ENCODE measurements at regions not wholly inside any gene's neighbourhood (a gene's known extent, or its start where the extent isn't known, plus 50 kb on each side); places are given as distances from the start of the nearest gene placed in this dataset.

GRCh38 chr7:157061979-157062378, 51.5 kb upstream of the MNX1 start:
- TF ChIP-seq FOXM1 (IDR thresholded peaks at IDR 0.05; ENCODE audit: borderline replicate concordance) (no peak), SUZ12 (IDR thresholded peaks at IDR 0.05) (no peak), FOXK2 (IDR thresholded peaks at IDR 0.05) (no peak), SP1 (IDR thresholded peaks at IDR 0.05) (no peak), BHLHE40 (IDR thresholded peaks at IDR 0.05; ENCODE audit: borderline replicate concordance) (no peak), CTBP1 (IDR thresholded peaks at IDR 0.05; ENCODE audit: borderline replicate concordance) (no peak), ARNT (IDR thresholded peaks at IDR 0.05) (no peak), NFRKB (IDR thresholded peaks at IDR 0.05) (no peak), ELF4 (IDR thresholded peaks at IDR 0.05) (no peak), HDGF (IDR thresholded peaks at IDR 0.05; ENCODE audit: borderline replicate concordance) (no peak), LEF1 (IDR thresholded peaks at IDR 0.05; ENCODE audit: borderline replicate concordance) (no peak), ZNF384 (IDR thresholded peaks at IDR 0.05) (no peak), L3MBTL2 (conservative IDR thresholded peaks at IDR 0.05) (no peak), TARDBP (IDR thresholded peaks at IDR 0.05) (no peak), FOXA1 (IDR thresholded peaks at IDR 0.05) (no peak)
- no peak for DNase-seq (ENCODE audit: extremely low spot score)
- CTCF ChIA-PET, result no interaction called here
- POLR2A ChIA-PET, result no interaction called here

DNA sequence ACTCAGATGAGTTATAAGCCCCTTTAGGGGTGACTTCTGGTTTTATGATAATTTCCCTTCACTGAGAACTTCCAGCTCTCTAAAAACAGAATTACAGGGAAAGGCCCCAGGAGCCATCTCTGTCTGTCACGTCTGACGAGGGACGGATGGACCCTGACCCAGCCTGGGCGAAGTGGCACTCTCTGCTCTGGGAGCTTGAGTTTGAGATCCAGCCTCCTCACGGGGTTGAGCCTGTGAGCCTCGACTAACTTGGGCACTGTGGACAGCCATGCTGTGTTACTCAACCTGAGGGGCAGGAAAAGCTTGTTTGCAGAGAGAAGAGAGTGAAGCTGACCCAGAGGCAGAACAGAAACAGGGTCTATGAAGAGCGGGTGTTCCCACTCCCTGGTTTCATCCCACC, 54.6 kb upstream of the MNX1 start:
- no peak for TF ChIP-seq ELF4 (IDR thresholded peaks at IDR 0.05)
- ChIA-PET CTCF (no interaction called here), POLR2A (no interaction called here)
- no peak for DNase-seq (ENCODE audit: extremely low spot score)

GRCh38 chr7:157072361-157072760, 61.9 kb upstream of the MNX1 start:
- POLR2A ChIA-PET, result interaction anchor here (0.9 kb wide), 1 partner anchor 27 kb away, joined by 3 read pairs; no protein-coding TSS in a partner anchor
- CTCF ChIA-PET, result interaction anchor here (0.6 kb wide), 2 partner anchors 19 to 49 kb away, joined by 3 to 4 read pairs; no protein-coding TSS in a partner anchor
- TF ChIP-seq ARNT (IDR thresholded peaks at IDR 0.05), result no peak
- no peak for TF ChIP-seq L3MBTL2 (conservative IDR thresholded peaks at IDR 0.05)
- TF ChIP-seq LEF1 (IDR thresholded peaks at IDR 0.05; ENCODE audit: borderline replicate concordance), result no peak
- no peak for TF ChIP-seq CTBP1 (IDR thresholded peaks at IDR 0.05; ENCODE audit: borderline replicate concordance)
- TF ChIP-seq TARDBP (IDR thresholded peaks at IDR 0.05), result no peak
- TF ChIP-seq NFRKB (IDR thresholded peaks at IDR 0.05), result no peak
- TF ChIP-seq FOXA1 (IDR thresholded peaks at IDR 0.05), result no peak
- no peak for TF ChIP-seq SUZ12 (IDR thresholded peaks at IDR 0.05)
- TF ChIP-seq, protein P1, sequence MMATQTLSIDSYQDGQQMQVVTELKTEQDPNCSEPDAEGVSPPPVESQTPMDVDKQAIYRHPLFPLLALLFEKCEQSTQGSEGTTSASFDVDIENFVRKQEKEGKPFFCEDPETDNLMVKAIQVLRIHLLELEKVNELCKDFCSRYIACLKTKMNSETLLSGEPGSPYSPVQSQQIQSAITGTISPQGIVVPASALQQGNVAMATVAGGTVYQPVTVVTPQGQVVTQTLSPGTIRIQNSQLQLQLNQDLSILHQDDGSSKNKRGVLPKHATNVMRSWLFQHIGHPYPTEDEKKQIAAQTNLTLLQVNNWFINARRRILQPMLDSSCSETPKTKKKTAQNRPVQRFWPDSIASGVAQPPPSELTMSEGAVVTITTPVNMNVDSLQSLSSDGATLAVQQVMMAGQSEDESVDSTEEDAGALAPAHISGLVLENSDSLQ (IDR thresholded peaks at IDR 0.05), result no peak
- TF ChIP-seq BHLHE40 (IDR thresholded peaks at IDR 0.05; ENCODE audit: borderline replicate concordance), result no peak
- no peak for TF ChIP-seq FOXK2 (IDR thresholded peaks at IDR 0.05)
- no peak for TF ChIP-seq HDGF (IDR thresholded peaks at IDR 0.05; ENCODE audit: borderline replicate concordance)
- TF ChIP-seq SP1 (IDR thresholded peaks at IDR 0.05), result no peak
- no peak for TF ChIP-seq ELF4 (IDR thresholded peaks at IDR 0.05)
- no peak for TF ChIP-seq FOXM1 (IDR thresholded peaks at IDR 0.05; ENCODE audit: borderline replicate concordance)
- no peak for TF ChIP-seq ZNF384 (IDR thresholded peaks at IDR 0.05)
- DNase-seq (ENCODE audit: extremely low spot score), result no peak

DNA sequence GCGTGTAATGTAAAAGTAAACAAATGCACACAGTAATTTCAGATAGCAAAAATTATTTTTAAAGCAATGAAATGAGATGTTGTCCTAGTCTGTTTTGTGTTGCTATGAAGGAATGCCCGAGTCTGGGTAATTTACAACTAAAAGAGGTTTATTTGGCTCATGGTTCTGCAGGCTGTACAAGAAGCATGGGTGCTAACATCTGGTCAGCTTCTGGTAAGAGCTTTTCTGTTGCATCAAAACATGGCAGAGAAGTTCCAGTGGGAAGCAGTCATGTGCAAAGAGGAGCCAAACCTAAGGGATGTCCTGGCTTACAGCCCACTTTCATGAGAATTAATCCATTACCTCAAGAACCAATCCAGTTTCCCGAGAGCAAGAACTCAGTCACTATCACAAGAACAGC, 62.9 kb upstream of the MNX1 start:
- CTCF ChIA-PET, result no interaction called here
- no peak for TF ChIP-seq ZNF384 (IDR thresholded peaks at IDR 0.05)
- TF ChIP-seq FOXM1 (IDR thresholded peaks at IDR 0.05; ENCODE audit: borderline replicate concordance), result no peak
- TF ChIP-seq, protein P1 (IDR thresholded peaks at IDR 0.05), result no peak
- TF ChIP-seq FOXK2 (IDR thresholded peaks at IDR 0.05), result no peak
- TF ChIP-seq CTBP1 (IDR thresholded peaks at IDR 0.05; ENCODE audit: borderline replicate concordance), result no peak
- no peak for TF ChIP-seq L3MBTL2 (conservative IDR thresholded peaks at IDR 0.05)
- TF ChIP-seq HDGF (IDR thresholded peaks at IDR 0.05; ENCODE audit: borderline replicate concordance), result no peak
- no peak for TF ChIP-seq FOXA1 (IDR thresholded peaks at IDR 0.05)
- TF ChIP-seq TARDBP (IDR thresholded peaks at IDR 0.05), result no peak
- no peak for TF ChIP-seq LEF1 (IDR thresholded peaks at IDR 0.05; ENCODE audit: borderline replicate concordance)
- TF ChIP-seq ELF4 (IDR thresholded peaks at IDR 0.05), result no peak
- TF ChIP-seq SUZ12 (IDR thresholded peaks at IDR 0.05), result no peak
- no peak for TF ChIP-seq SP1 (IDR thresholded peaks at IDR 0.05)
- TF ChIP-seq NFRKB (IDR thresholded peaks at IDR 0.05), result no peak
- TF ChIP-seq BHLHE40 (IDR thresholded peaks at IDR 0.05; ENCODE audit: borderline replicate concordance), result no peak
- TF ChIP-seq ARNT (IDR thresholded peaks at IDR 0.05), result no peak
- POLR2A ChIA-PET, result no interaction called here
- DNase-seq (ENCODE audit: extremely low spot score), result no peak

DNA sequence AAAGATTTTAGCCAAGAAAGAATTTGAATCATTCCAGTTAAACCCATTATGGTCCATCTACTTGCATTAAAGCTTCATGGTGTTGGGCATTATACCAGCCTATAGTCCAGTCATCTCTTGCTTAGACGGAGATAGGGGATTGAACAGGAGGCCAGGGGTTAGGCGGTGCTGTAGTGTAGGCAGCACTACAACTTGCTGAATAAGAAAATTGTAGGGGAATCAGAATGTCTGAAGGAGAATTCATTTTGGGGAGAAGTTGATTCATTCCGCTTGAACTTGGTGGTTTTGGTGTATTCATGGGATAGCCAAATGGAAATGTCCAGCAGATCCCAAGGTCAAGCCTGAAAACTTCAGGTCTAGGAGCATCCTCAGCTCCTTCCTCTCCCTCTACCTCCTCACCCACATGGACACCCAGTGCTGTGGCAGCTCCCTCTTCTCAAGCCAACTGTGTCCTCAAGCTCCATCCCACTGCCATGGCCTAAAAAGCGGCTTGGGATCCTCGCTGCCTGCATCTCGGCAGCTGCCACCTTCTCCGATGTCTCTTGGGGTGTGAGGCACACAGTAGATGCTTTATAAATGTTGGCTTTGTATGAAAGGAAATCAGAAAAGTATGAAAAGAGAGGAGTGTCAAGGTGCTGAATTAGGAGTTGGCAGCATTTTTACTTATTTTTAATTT, 63.6 kb upstream of the MNX1 start:
- DNase-seq (ENCODE audit: extremely low spot score), result no peak
- POLR2A ChIA-PET, result no interaction called here
- CTCF ChIA-PET, result no interaction called here

DNA sequence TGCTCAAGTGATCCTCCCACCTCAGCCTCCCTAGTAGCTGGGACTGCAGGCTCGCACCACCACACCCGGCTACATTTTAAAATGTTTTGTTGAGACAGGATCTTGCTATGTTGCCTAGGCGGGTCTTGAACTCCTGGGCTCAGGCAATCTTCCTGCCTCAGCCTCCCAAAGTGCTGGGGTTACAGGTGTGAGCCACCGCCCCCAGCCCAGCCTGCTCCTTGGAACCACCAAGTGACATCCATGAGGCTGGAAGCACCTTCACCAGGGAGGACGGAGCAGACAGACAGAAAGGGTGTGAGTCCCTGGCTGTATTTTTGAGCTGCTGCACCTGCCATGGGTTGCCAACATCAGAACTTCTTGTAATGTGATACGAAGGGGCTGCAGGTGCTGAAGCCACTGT, 62.3 kb upstream of the UBE3C start:
- TF ChIP-seq ARNT (IDR thresholded peaks at IDR 0.05) (no peak), L3MBTL2 (conservative IDR thresholded peaks at IDR 0.05) (no peak), HDGF (IDR thresholded peaks at IDR 0.05; ENCODE audit: borderline replicate concordance) (no peak), SUZ12 (IDR thresholded peaks at IDR 0.05) (no peak)
- TF ChIP-seq, protein P1 (IDR thresholded peaks at IDR 0.05), result no peak
- CTCF ChIA-PET, result no interaction called here
- POLR2A ChIA-PET, result no interaction called here
- DNase-seq (ENCODE audit: extremely low spot score), result no peak

More for the DNA sequence above, 63.6 kb upstream of the MNX1 start:
- TF ChIP-seq, protein P1 (IDR thresholded peaks at IDR 0.05), result no peak
- TF ChIP-seq HDGF (IDR thresholded peaks at IDR 0.05; ENCODE audit: borderline replicate concordance) (no peak), SUZ12 (IDR thresholded peaks at IDR 0.05) (no peak), CTBP1 (IDR thresholded peaks at IDR 0.05; ENCODE audit: borderline replicate concordance) (no peak), FOXA1 (IDR thresholded peaks at IDR 0.05) (no peak), ARNT (IDR thresholded peaks at IDR 0.05) (no peak), LEF1 (IDR thresholded peaks at IDR 0.05; ENCODE audit: borderline replicate concordance) (no peak), FOXK2 (IDR thresholded peaks at IDR 0.05) (no peak), FOXM1 (IDR thresholded peaks at IDR 0.05; ENCODE audit: borderline replicate concordance) (no peak), TARDBP (IDR thresholded peaks at IDR 0.05) (no peak)
